ENCODE measurements at regions not wholly inside any gene's neighbourhood (a gene's known extent, or its start where the extent isn't known, plus 50 kb on each side); places are given as distances from the start of the nearest gene placed in this dataset.
A peak's percentile ranks its signal among the peaks of the same experiment; 100 is the strongest.

DNA sequence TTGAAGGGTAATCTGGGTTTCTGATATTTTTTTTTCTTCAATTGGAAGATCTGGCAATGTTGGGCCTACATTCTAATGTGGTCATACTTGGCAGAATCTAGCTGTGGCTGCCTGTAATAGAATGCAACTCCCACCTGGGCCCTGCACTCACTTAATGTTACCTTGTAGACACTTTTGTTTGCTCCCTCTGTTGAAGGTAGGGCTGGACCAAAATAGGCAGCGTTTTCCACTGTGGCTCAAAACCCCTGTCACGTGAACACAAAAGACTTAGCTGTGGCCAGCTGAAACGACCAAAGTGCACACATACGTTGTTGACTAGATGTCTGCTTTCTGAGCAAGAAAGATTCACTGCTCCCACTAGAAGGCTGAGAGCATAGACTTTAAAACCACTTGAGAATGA is 117.6 kb upstream of the HMHB1 start:
- FAIRE-seq, result no peak
- Histone ChIP-seq H3K27ac (ENCODE audit: low read depth in 1 of 3, low read length in 2 of 3) (no peak overlapping the region), H3K36me3 (ENCODE audit: control insufficient read depth in 3 of 3, insufficient read depth in 2 of 3, low read depth in 1 of 3, low read length in 3 of 3) (no peaks in the 10 kb centered on the region), H3K9me3 (ENCODE audit: control insufficient read depth in 2 of 2, insufficient read depth in 1 of 2, low read depth in 1 of 2, low read length in 1 of 2) (no peaks in the 10 kb centered on the region), H3K4me3 (ENCODE audit: low read depth in 1 of 3, low read length in 3 of 3) (no peak overlapping the region), H3K4me1 (ENCODE audit: control insufficient read depth in 3 of 3, insufficient read depth in 2 of 3, low read depth in 1 of 3, low read length in 2 of 3) (peaks cover 0 to 9% (median 8%) of the 10 kb centered on the region in 3 donors), H3K27me3 (ENCODE audit: control insufficient read depth in 3 of 3, insufficient read depth in 3 of 3, low read length in 3 of 3) (no peaks in the 10 kb centered on the region)
- peak in 1 of 2 donors; percentile 10 for DNase-seq
- 73 to 81% (median 81%) methylated on average over 4 of the region's 4 CpGs for WGBS, 3 donors

GRCh38 chr5:143693651-143694252 is 118.2 kb upstream of the HMHB1 start:
- H3K4me1 ChIP-seq (ENCODE audit: control insufficient read depth in 3 of 3, insufficient read depth in 2 of 3, low read depth in 1 of 3, low read length in 2 of 3), result peaks cover 0 to 9% (median 8%) of the 10 kb centered on the region in 3 donors
- H3K9me3 ChIP-seq (ENCODE audit: control insufficient read depth in 2 of 2, insufficient read depth in 1 of 2, low read depth in 1 of 2, low read length in 1 of 2), result no peaks in the 10 kb centered on the region
- 75 to 85% (median 78%) methylated on average over 4 of the region's 4 CpGs for WGBS, 3 donors
- H3K4me3 ChIP-seq (ENCODE audit: low read depth in 1 of 3, low read length in 3 of 3), result no peak overlapping the region
- peak overlapping the region in 1 of 3 donors; percentile 57 for H3K27ac ChIP-seq (ENCODE audit: low read depth in 1 of 3, low read length in 2 of 3)
- H3K36me3 ChIP-seq (ENCODE audit: control insufficient read depth in 3 of 3, insufficient read depth in 2 of 3, low read depth in 1 of 3, low read length in 3 of 3), result no peaks in the 10 kb centered on the region
- DNase-seq (peak in 1 of 2 donors; percentile 44), FAIRE-seq (no peak)
- H3K27me3 ChIP-seq (ENCODE audit: control insufficient read depth in 3 of 3, insufficient read depth in 3 of 3, low read length in 3 of 3), result no peaks in the 10 kb centered on the region

- Histone ChIP-seq H3K36me3 (ENCODE audit: control insufficient read depth in 3 of 3, insufficient read depth in 2 of 3, low read depth in 1 of 3, low read length in 3 of 3) (no peaks in the 10 kb centered on the region), H3K9me3 (ENCODE audit: control insufficient read depth in 2 of 2, insufficient read depth in 1 of 2, low read depth in 1 of 2, low read length in 1 of 2) (no peaks in the 10 kb centered on the region), H3K27ac (ENCODE audit: low read depth in 1 of 3, low read length in 2 of 3) (no peak overlapping the region), H3K27me3 (ENCODE audit: control insufficient read depth in 3 of 3, insufficient read depth in 3 of 3, low read length in 3 of 3) (no peaks in the 10 kb centered on the region), H3K4me3 (ENCODE audit: low read depth in 1 of 3, low read length in 3 of 3) (no peak overlapping the region), H3K4me1 (ENCODE audit: control insufficient read depth in 3 of 3, insufficient read depth in 2 of 3, low read depth in 1 of 3, low read length in 2 of 3) (peaks cover 0 to 9% (median 8%) of the 10 kb centered on the region in 3 donors)
- peak in 1 of 2 donors; percentile 5 for DNase-seq
- WGBS, 3 donors, result 22 to 53% (median 45%) methylated on average over 1 of the region's 1 CpG
- FAIRE-seq, result no peak
These were observed 119.6 kb upstream of the HMHB1 start for GRCh38 chr5:143692342-143692741.

- Histone ChIP-seq H3K27ac (ENCODE audit: low read depth in 1 of 3, low read length in 2 of 3) (no peak overlapping the region), H3K9me3 (ENCODE audit: control insufficient read depth in 2 of 2, insufficient read depth in 1 of 2, low read depth in 1 of 2, low read length in 1 of 2) (no peaks in the 10 kb centered on the region), H3K4me3 (ENCODE audit: low read depth in 1 of 3, low read length in 3 of 3) (no peak overlapping the region), H3K36me3 (ENCODE audit: control insufficient read depth in 3 of 3, insufficient read depth in 2 of 3, low read depth in 1 of 3, low read length in 3 of 3) (no peaks in the 10 kb centered on the region), H3K27me3 (ENCODE audit: control insufficient read depth in 3 of 3, insufficient read depth in 3 of 3, low read length in 3 of 3) (no peaks in the 10 kb centered on the region), H3K4me1 (ENCODE audit: control insufficient read depth in 3 of 3, insufficient read depth in 2 of 3, low read depth in 1 of 3, low read length in 2 of 3) (peaks cover 0 to 9% (median 8%) of the 10 kb centered on the region in 3 donors)
- DNase-seq (peak in 1 of 2 donors; percentile 12), FAIRE-seq (no peak)
- 31 to 45% (median 39%) methylated on average over 5 of the region's 5 CpGs for WGBS, 3 donors
These were observed 120.0 kb upstream of the HMHB1 start for GRCh38 chr5:143691945-143692290.

- no peak for FAIRE-seq
- Histone ChIP-seq H3K27me3 (ENCODE audit: control insufficient read depth in 3 of 3, insufficient read depth in 3 of 3, low read length in 3 of 3) (no peaks in the 10 kb centered on the region), H3K27ac (ENCODE audit: low read depth in 1 of 3, low read length in 2 of 3) (no peak overlapping the region), H3K4me3 (ENCODE audit: low read depth in 1 of 3, low read length in 3 of 3) (no peak overlapping the region), H3K4me1 (ENCODE audit: control insufficient read depth in 3 of 3, insufficient read depth in 2 of 3, low read depth in 1 of 3, low read length in 2 of 3) (peaks cover 0 to 9% (median 8%) of the 10 kb centered on the region in 3 donors), H3K36me3 (ENCODE audit: control insufficient read depth in 3 of 3, insufficient read depth in 2 of 3, low read depth in 1 of 3, low read length in 3 of 3) (no peaks in the 10 kb centered on the region), H3K9me3 (ENCODE audit: control insufficient read depth in 2 of 2, insufficient read depth in 1 of 2, low read depth in 1 of 2, low read length in 1 of 2) (no peaks in the 10 kb centered on the region)
- DNase-seq, result no peak
- WGBS, 3 donors, result 28 to 48% (median 36%) methylated on average over 3 of the region's 3 CpGs
These were observed 120.5 kb upstream of the HMHB1 start for GRCh38 chr5:143691287-143691944.

- no peaks in the 10 kb centered on the region for H3K36me3 ChIP-seq (ENCODE audit: control insufficient read depth in 3 of 3, insufficient read depth in 2 of 3, low read depth in 1 of 3, low read length in 3 of 3)
- H3K27ac ChIP-seq (ENCODE audit: low read depth in 1 of 3, low read length in 2 of 3), result no peak overlapping the region
- peaks cover 0 to 9% (median 5%) of the 10 kb centered on the region in 3 donors for H3K4me1 ChIP-seq (ENCODE audit: control insufficient read depth in 3 of 3, insufficient read depth in 2 of 3, low read depth in 1 of 3, low read length in 2 of 3)
- H3K4me3 ChIP-seq (ENCODE audit: low read depth in 1 of 3, low read length in 3 of 3), result no peak overlapping the region
- H3K27me3 ChIP-seq (ENCODE audit: control insufficient read depth in 3 of 3, insufficient read depth in 3 of 3, low read length in 3 of 3), result no peaks in the 10 kb centered on the region
- H3K9me3 ChIP-seq (ENCODE audit: control insufficient read depth in 2 of 2, insufficient read depth in 1 of 2, low read depth in 1 of 2, low read length in 1 of 2), result no peaks in the 10 kb centered on the region
- DNase-seq (no peak), FAIRE-seq (no peak)
These were observed 124.4 kb upstream of the HMHB1 start for GRCh38 chr5:143687604-143688003.

- WGBS, 3 donors, result 84 to 91% (median 89%) methylated on average over 2 of the region's 2 CpGs
- no peak for FAIRE-seq
These were observed 126.6 kb upstream of the HMHB1 start for GRCh38 chr5:143685246-143685815.

DNA sequence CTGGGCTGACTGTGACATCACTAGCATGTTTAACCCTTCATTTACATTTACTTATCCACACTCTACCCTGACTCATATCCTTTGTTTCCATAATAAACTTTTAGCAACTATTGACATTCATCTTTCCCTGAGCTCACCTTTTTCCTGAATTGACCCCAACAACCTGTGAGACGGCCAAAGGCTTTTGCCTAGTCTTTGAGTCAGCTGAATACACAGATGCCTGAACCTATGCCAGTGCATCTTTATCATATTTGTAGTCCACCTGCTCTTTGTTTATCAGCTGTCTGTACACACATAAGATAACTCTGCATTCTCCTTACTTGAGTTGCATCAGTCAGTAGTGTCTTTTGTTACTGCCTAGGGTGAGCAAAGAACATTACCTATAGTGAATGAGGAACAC is 128.5 kb upstream of the HMHB1 start:
- Histone ChIP-seq H3K27ac (ENCODE audit: low read depth in 1 of 3, low read length in 2 of 3) (no peak overlapping the region), H3K36me3 (ENCODE audit: control insufficient read depth in 3 of 3, insufficient read depth in 2 of 3, low read depth in 1 of 3, low read length in 3 of 3) (no peaks in the 10 kb centered on the region), H3K4me3 (ENCODE audit: low read depth in 1 of 3, low read length in 3 of 3) (no peak overlapping the region), H3K27me3 (ENCODE audit: control insufficient read depth in 3 of 3, insufficient read depth in 3 of 3, low read length in 3 of 3) (no peaks in the 10 kb centered on the region), H3K9me3 (ENCODE audit: control insufficient read depth in 2 of 2, insufficient read depth in 1 of 2, low read depth in 1 of 2, low read length in 1 of 2) (no peaks in the 10 kb centered on the region), H3K4me1 (ENCODE audit: control insufficient read depth in 3 of 3, insufficient read depth in 2 of 3, low read depth in 1 of 3, low read length in 2 of 3) (no peaks in the 10 kb centered on the region)
- DNase-seq (no peak), FAIRE-seq (no peak)
- 43 to 73% (median 62%) methylated on average over 1 of the region's 1 CpG for WGBS, 3 donors

More at GRCh38 chr5:143685246-143685815, 126.6 kb upstream of the HMHB1 start:
- Histone ChIP-seq H3K36me3 (ENCODE audit: control insufficient read depth in 3 of 3, insufficient read depth in 2 of 3, low read depth in 1 of 3, low read length in 3 of 3) (no peaks in the 10 kb centered on the region), H3K27me3 (ENCODE audit: control insufficient read depth in 3 of 3, insufficient read depth in 3 of 3, low read length in 3 of 3) (no peaks in the 10 kb centered on the region), H3K27ac (ENCODE audit: low read depth in 1 of 3, low read length in 2 of 3) (no peak overlapping the region), H3K4me3 (ENCODE audit: low read depth in 1 of 3, low read length in 3 of 3) (no peak overlapping the region), H3K4me1 (ENCODE audit: control insufficient read depth in 3 of 3, insufficient read depth in 2 of 3, low read depth in 1 of 3, low read length in 2 of 3) (no peaks in the 10 kb centered on the region), H3K9me3 (ENCODE audit: control insufficient read depth in 2 of 2, insufficient read depth in 1 of 2, low read depth in 1 of 2, low read length in 1 of 2) (no peaks in the 10 kb centered on the region)
- peak in 1 of 2 donors; percentile 34 for DNase-seq

Measured in small intestine (tissue), 7 donors.